ENCODE measurements at regions not wholly inside any gene's neighbourhood (a gene's known extent, or its start where the extent isn't known, plus 50 kb on each side); places are given as distances from the start of the nearest gene placed in this dataset.

DNA sequence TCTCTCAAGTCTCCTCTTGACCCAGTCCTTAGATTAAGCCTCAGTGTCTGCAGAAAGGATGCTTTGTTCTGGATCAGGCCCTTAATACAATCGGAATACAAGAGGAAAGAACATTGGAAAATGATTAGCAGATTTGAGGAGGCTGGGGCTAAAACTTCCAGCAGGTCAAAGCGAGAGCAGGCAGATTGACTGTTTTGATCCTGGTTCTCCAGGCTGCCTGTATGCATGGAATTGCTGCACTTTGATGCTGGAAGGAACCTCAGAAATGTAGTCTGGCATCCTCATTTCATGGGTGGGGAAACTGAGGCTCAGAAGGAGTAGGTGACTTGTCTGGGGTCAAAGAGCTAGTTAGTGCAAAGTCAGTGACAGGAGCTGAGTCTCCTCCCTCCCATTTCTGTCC, 202.8 kb downstream of the EMX2 start:
- intact Hi-C loops (cut with micrococcal nuclease) = no loop called here
- H3K27ac Mint-ChIP-seq = no peak overlapping the region
- no peaks in the 10 kb centered on the region for H3K36me3 Mint-ChIP-seq (ENCODE audit: low read depth)
- no peak overlapping the region for H3K4me3 Mint-ChIP-seq
- no peak for DNase-seq
- H3K27me3 Mint-ChIP-seq = no peaks in the 10 kb centered on the region
- no peaks in the 10 kb centered on the region for H3K9me3 Mint-ChIP-seq
- H3K4me1 Mint-ChIP-seq = no peaks in the 10 kb centered on the region

DNA sequence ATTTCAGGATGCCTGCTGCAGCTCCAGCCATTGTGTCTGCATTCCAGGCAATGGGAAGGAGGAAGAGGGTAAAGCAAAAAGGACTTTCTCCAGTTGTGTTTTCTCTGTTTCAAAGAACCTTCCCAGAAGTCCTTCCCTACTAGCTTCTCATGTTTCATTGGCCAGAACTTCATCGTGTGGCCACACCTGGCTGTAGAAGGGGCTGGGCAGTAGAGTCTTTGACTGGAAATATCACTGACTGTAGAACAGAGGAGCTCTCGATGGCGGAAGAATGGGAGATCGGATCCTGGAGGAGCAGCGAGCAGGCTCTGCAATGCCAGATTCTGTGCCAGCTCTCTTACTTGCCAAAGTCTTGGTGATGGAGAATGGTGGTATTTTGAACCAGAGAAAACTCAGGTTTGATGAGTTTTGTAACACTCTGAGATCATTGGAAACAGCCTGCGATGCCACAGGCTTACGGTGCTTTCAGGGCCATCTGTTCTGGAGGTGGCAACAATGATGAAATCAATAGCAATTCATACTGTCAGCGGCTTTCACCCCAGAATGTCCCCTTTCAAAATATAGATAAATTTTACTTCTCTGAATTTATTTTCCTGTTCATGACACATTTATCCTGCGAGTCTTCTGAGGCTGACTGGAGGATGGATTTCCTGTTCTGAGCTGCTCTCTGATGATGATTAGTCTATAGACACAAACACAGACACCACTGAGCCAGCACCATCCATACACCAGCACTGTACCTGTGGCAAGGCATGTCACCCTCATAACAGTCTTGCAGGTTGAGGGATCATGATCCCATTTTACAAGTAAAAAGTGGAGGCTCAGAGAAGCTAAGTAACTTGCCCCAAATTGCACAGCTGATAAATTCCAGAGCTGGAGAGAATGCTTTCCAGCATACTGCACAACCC, 204.2 kb downstream of the EMX2 start:
- H3K27ac Mint-ChIP-seq = no peak overlapping the region
- H3K36me3 Mint-ChIP-seq (ENCODE audit: low read depth) = no peaks in the 10 kb centered on the region
- H3K4me3 Mint-ChIP-seq = no peak overlapping the region
- no peaks in the 10 kb centered on the region for H3K4me1 Mint-ChIP-seq
- H3K9me3 Mint-ChIP-seq = no peaks in the 10 kb centered on the region
- peaks cover 3% of the 10 kb centered on the region for H3K27me3 Mint-ChIP-seq
- intact Hi-C loops (cut with micrococcal nuclease) = no loop called here
- no peak for DNase-seq

DNA sequence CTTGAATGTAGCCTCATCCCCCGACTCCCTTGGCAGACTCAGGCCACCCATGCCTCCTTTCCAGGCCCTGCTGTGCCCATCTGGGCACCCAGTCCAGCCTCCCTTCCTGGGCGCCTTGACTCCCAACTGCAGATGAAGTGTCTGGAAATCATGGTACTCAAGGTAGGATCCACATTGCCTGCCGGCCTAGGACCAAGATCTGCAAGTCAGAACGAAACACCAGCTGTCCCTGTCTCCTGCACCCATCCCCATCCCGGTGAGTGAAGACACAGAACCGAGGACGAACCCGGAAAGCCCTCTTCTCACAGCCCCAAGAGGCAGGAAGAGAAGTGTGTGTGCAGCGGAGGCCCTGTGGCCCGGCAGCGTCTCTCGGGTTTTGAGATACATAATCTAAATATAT, 205.1 kb downstream of the EMX2 start:
- H3K27ac Mint-ChIP-seq = no peak overlapping the region
- H3K36me3 Mint-ChIP-seq (ENCODE audit: low read depth) = no peaks in the 10 kb centered on the region
- H3K9me3 Mint-ChIP-seq = no peaks in the 10 kb centered on the region
- no peak for DNase-seq
- H3K4me3 Mint-ChIP-seq = no peak overlapping the region
- H3K27me3 Mint-ChIP-seq = peaks cover 3% of the 10 kb centered on the region
- intact Hi-C loops (cut with micrococcal nuclease) = no loop called here
- no peaks in the 10 kb centered on the region for H3K4me1 Mint-ChIP-seq

- Mint-ChIP-seq H3K9me3 (no peaks in the 10 kb centered on the region), H3K36me3 (ENCODE audit: low read depth) (no peaks in the 10 kb centered on the region), H3K4me3 (no peak overlapping the region), H3K4me1 (no peaks in the 10 kb centered on the region), H3K27me3 (peaks cover 3% of the 10 kb centered on the region), H3K27ac (no peak overlapping the region)
- DNase-seq = no peak
- intact Hi-C loops (cut with micrococcal nuclease) = no loop called here
Observed at GRCh38 chr10:117748058-117748457, 205.5 kb downstream of the EMX2 start.

DNA sequence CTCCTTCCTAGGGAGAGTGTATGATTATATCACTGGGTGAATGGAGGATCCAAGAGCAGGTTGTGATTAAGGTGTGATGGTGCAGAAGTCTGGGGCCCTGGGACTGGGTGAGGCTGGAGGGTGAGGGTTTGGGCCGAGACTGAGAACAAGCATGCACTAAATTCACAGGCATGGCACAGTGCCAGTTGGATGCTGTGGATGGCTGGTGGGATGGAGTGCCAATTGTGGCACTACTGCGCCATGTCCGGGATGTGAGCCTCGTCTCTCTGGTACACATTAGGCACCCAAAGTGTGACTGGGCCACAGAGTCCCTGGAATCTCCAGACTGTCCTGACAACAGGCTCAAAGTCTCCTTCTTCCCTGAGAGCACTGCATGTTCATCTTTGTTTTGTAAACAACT, 208.1 kb downstream of the EMX2 start:
- Mint-ChIP-seq H3K27ac (no peak overlapping the region), H3K27me3 (peaks cover 3% of the 10 kb centered on the region), H3K9me3 (no peaks in the 10 kb centered on the region), H3K4me3 (no peak overlapping the region), H3K4me1 (no peaks in the 10 kb centered on the region), H3K36me3 (ENCODE audit: low read depth) (no peaks in the 10 kb centered on the region)
- intact Hi-C loops (cut with micrococcal nuclease) = no loop called here
- no peak for DNase-seq

DNA sequence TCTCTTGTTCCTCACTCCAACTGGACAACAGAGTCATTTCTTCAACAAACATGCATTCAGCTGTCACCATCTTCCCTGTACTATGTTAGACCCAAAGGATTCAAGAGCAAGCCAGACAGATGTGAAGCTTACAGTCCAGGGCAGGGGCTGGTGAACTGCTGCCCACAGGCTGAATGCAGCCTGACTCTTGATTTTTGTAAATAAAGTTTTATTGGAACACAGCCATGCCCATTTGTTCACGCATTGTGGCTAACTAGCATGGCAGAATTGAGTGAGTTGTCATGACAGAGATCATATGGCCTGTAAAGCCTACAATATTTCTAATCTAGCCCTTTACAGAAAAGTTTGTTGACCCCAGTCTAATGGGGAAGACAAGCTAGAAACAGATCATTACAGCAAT, 208.7 kb downstream of the EMX2 start:
- Mint-ChIP-seq H3K27me3 (peaks cover 5% of the 10 kb centered on the region), H3K36me3 (ENCODE audit: low read depth) (no peaks in the 10 kb centered on the region), H3K9me3 (no peaks in the 10 kb centered on the region), H3K4me1 (no peaks in the 10 kb centered on the region), H3K4me3 (no peak overlapping the region), H3K27ac (no peak overlapping the region)
- no peak for DNase-seq
- intact Hi-C loops (cut with micrococcal nuclease) = no loop called here

DNA sequence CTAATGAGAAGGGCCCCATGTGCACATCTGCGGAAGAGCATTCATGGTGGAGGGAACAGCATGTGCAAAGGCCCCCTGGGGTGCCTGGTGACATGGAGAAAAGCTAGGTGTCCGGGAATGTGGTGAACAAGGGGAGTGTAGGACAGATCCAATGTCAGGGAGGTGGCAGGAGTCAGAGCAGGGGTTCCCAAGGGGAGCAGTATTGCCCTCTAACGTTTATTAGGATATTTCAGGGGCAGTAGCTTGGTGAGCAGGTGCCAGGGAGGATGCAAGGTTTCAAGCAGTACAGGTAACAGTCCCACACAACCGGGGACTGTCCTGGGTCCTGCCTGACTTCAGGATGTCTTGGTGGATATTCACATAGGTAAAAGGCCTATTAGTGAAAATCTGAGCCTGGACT, 209.6 kb downstream of the EMX2 start:
- intact Hi-C loops (cut with micrococcal nuclease) = no loop called here
- Mint-ChIP-seq H3K27ac (no peak overlapping the region), H3K9me3 (no peaks in the 10 kb centered on the region), H3K4me1 (no peaks in the 10 kb centered on the region), H3K4me3 (no peak overlapping the region), H3K27me3 (peaks cover 5% of the 10 kb centered on the region), H3K36me3 (ENCODE audit: low read depth) (no peaks in the 10 kb centered on the region)
- DNase-seq = no peak

- Mint-ChIP-seq H3K27ac (no peak overlapping the region), H3K4me1 (no peaks in the 10 kb centered on the region), H3K4me3 (no peak overlapping the region), H3K36me3 (ENCODE audit: low read depth) (no peaks in the 10 kb centered on the region), H3K9me3 (no peaks in the 10 kb centered on the region), H3K27me3 (peaks cover 5% of the 10 kb centered on the region)
- no peak for DNase-seq
- intact Hi-C loops (cut with micrococcal nuclease) = no loop called here
Observed at GRCh38 chr10:117754770-117755658, 212.5 kb downstream of the EMX2 start.

- peaks cover 5% of the 10 kb centered on the region for H3K27me3 Mint-ChIP-seq
- DNase-seq = no peak
- H3K4me3 Mint-ChIP-seq = no peak overlapping the region
- intact Hi-C loops (cut with micrococcal nuclease) = no loop called here
- H3K27ac Mint-ChIP-seq = no peak overlapping the region
- H3K9me3 Mint-ChIP-seq = no peaks in the 10 kb centered on the region
- H3K4me1 Mint-ChIP-seq = no peaks in the 10 kb centered on the region
- H3K36me3 Mint-ChIP-seq (ENCODE audit: low read depth) = no peaks in the 10 kb centered on the region
Observed at GRCh38 chr10:117755659-117756014, 213.1 kb downstream of the EMX2 start.

- H3K4me3 Mint-ChIP-seq = no peak overlapping the region
- peaks cover 3% of the 10 kb centered on the region for H3K27me3 Mint-ChIP-seq
- intact Hi-C loops (cut with micrococcal nuclease) = no loop called here
- H3K36me3 Mint-ChIP-seq (ENCODE audit: low read depth) = no peaks in the 10 kb centered on the region
- H3K27ac Mint-ChIP-seq = no peak overlapping the region
- no peak for DNase-seq
- H3K4me1 Mint-ChIP-seq = no peaks in the 10 kb centered on the region
- H3K9me3 Mint-ChIP-seq = no peaks in the 10 kb centered on the region
Observed at GRCh38 chr10:117757086-117757720, 214.7 kb downstream of the EMX2 start.

DNA sequence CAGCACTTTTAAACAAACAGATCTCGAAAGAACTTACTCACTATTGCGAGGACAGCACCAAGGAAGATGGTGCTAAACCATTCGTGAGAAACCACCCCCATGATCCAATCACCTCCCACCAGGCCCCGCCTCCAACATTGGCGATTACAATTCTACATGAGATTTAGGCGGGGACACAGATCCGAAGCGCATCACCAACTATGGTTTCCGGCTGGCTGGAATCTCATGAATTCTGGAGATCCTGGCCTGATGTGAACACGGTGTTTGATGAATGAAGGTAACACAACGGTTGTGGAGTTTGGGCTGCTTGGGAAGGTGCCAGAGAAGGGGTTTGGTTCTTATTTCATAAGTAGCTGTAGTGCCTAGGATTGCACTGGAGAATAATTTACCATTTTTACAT, 216.7 kb downstream of the EMX2 start:
- intact Hi-C loops (cut with micrococcal nuclease) = no loop called here

GRCh38 chr10:117761695-117762094, 219.1 kb downstream of the EMX2 start:
- Mint-ChIP-seq H3K36me3 (ENCODE audit: low read depth) (no peaks in the 10 kb centered on the region), H3K4me1 (no peaks in the 10 kb centered on the region), H3K27ac (no peak overlapping the region), H3K4me3 (no peak overlapping the region), H3K9me3 (no peaks in the 10 kb centered on the region), H3K27me3 (peaks cover 6% of the 10 kb centered on the region)
- intact Hi-C loops (cut with micrococcal nuclease) = no loop called here
- DNase-seq = no peak

More for the DNA sequence above, 216.7 kb downstream of the EMX2 start:
- Mint-ChIP-seq H3K27me3 (peaks cover 5% of the 10 kb centered on the region), H3K27ac (no peak overlapping the region), H3K4me1 (no peaks in the 10 kb centered on the region), H3K4me3 (no peak overlapping the region), H3K36me3 (ENCODE audit: low read depth) (no peaks in the 10 kb centered on the region), H3K9me3 (no peaks in the 10 kb centered on the region)
- no peak for DNase-seq

GRCh38 chr10:117762126-117762818, 219.7 kb downstream of the EMX2 start:
- intact Hi-C loops (cut with micrococcal nuclease) = no loop called here
- H3K27me3 Mint-ChIP-seq = peaks cover 6% of the 10 kb centered on the region
- H3K36me3 Mint-ChIP-seq (ENCODE audit: low read depth) = no peaks in the 10 kb centered on the region
- H3K27ac Mint-ChIP-seq = no peak overlapping the region
- H3K9me3 Mint-ChIP-seq = no peaks in the 10 kb centered on the region
- DNase-seq = no peak
- H3K4me1 Mint-ChIP-seq = no peaks in the 10 kb centered on the region
- no peak overlapping the region for H3K4me3 Mint-ChIP-seq

All from activated CD4-positive, alpha-beta T cell treated with anti-CD3 and anti-CD28 coated beads, Interleukin-2, amount 10 ng/mL, durations not matched to agents 24 days and 14 days (primary cell).